ENCODE measurements at regions not wholly inside any gene's neighbourhood (a gene's known extent, or its start where the extent isn't known, plus 50 kb on each side); places are given as distances from the start of the nearest gene placed in this dataset.

- no peak for TF ChIP-seq ZNF114 (CRISPR knock-in tag; IDR thresholded peaks at IDR 0.05)
Observed at GRCh38 chr1:239527051-239527693, 140.8 kb downstream of the CHRM3 start (continued).

- Histone ChIP-seq H3K9me2 (ENCODE audit: insufficient read depth) (no peaks in the 10 kb centered on the region; the same call in 1 of the 2 replicates), H3K36me3 (ENCODE audit: insufficient read depth) (no peaks in the 10 kb centered on the region), H4K20me1 (replicated peaks; ENCODE audit: insufficient read depth) (no peaks in the 10 kb centered on the region), H3K27me3 (ENCODE audit: insufficient read depth) (no peaks in the 10 kb centered on the region), H3F3A (replicated peaks; ENCODE audit: low read depth) (no peaks in the 10 kb centered on the region), H3K4me3 (no peak overlapping the region), H3K4me1 (ENCODE audit: insufficient read depth) (peaks cover 17% of the 10 kb centered on the region), H3K27ac (ENCODE audit: low read depth) (no peak overlapping the region), H2AFZ (no peak overlapping the region), H3K79me2 (replicated peaks; ENCODE audit: insufficient read depth) (no peaks in the 10 kb centered on the region), H3K4me2 (no peak overlapping the region)
- Mint-ChIP-seq H3K27me3 (ENCODE audit: insufficient read depth, low read depth, poor library complexity) (no peaks in the 10 kb centered on the region), H3K36me3 (ENCODE audit: low read depth) (no peaks in the 10 kb centered on the region), H3K27ac (no peak overlapping the region), H3K4me3 (no peak overlapping the region), H3K4me1 (peaks cover 16% of the 10 kb centered on the region), H3K9me3 (no peaks in the 10 kb centered on the region)
- TF ChIP-seq STAT1 (IDR thresholded peaks at IDR 0.05; ENCODE audit: unreplicated experiment) (no peak), ZNF462 (CRISPR knock-in tag; IDR thresholded peaks at IDR 0.05) (no peak), EZH2phosphoT487 (IDR thresholded peaks at IDR 0.05; ENCODE audit: unreplicated experiment) (no peak), ZNF331 (CRISPR knock-in tag; IDR thresholded peaks at IDR 0.05; ENCODE audit: low read depth) (no peak), POLR2AphosphoS5 (IDR thresholded peaks at IDR 0.05; ENCODE audit: low read depth) (no peak), EZH2 (IDR thresholded peaks at IDR 0.05; ENCODE audit: low read depth, unreplicated experiment) (no peak), JUNB (IDR thresholded peaks at IDR 0.05; ENCODE audit: unreplicated experiment) (no peak), NANOG (IDR thresholded peaks at IDR 0.05; ENCODE audit: borderline replicate concordance) (no peak)
- TF ChIP-seq, protein P1, sequence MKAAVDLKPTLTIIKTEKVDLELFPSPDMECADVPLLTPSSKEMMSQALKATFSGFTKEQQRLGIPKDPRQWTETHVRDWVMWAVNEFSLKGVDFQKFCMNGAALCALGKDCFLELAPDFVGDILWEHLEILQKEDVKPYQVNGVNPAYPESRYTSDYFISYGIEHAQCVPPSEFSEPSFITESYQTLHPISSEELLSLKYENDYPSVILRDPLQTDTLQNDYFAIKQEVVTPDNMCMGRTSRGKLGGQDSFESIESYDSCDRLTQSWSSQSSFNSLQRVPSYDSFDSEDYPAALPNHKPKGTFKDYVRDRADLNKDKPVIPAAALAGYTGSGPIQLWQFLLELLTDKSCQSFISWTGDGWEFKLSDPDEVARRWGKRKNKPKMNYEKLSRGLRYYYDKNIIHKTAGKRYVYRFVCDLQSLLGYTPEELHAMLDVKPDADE (IDR thresholded peaks at IDR 0.05) = no peak
- ATAC-seq = no peak
- no peak for DNase-seq (ENCODE audit: low spot score)
Observed at GRCh38 chr1:239536165-239536849, 149.9 kb downstream of the CHRM3 start.

Data from GM23338 (cell line).